Testis (tissue), 2 donors: ENCODE measurements at regions not wholly inside any gene's neighbourhood (a gene's known extent, or its start where the extent isn't known, plus 50 kb on each side); places are given as distances from the start of the nearest gene placed in this dataset.

Experiments used
- POLR2A ChIP-seq: fragments of 450-650 bp; IDR thresholded peaks from one replicate; pipeline ENCODE4 v1.6.1; 2017; ENCODE audit warnings: antibody characterized with exemption, mild to moderate bottlenecking, moderate library complexity
- TF ChIP-seq, protein P1 (sequence below), 3 experiments: fragments of 450-650 bp in 2 of 3; fragments of 200-600 bp in 1 of 3; sonication (generic) in 1 of 3; IDR thresholded peaks; one replicate each; pipeline ENCODE4 v1.5.1; 2016 to 2019; ENCODE audit warnings: antibody characterized with exemption in 3 of 3, mild to moderate bottlenecking in 2 of 3, moderate library complexity in 1 of 3

DNA sequence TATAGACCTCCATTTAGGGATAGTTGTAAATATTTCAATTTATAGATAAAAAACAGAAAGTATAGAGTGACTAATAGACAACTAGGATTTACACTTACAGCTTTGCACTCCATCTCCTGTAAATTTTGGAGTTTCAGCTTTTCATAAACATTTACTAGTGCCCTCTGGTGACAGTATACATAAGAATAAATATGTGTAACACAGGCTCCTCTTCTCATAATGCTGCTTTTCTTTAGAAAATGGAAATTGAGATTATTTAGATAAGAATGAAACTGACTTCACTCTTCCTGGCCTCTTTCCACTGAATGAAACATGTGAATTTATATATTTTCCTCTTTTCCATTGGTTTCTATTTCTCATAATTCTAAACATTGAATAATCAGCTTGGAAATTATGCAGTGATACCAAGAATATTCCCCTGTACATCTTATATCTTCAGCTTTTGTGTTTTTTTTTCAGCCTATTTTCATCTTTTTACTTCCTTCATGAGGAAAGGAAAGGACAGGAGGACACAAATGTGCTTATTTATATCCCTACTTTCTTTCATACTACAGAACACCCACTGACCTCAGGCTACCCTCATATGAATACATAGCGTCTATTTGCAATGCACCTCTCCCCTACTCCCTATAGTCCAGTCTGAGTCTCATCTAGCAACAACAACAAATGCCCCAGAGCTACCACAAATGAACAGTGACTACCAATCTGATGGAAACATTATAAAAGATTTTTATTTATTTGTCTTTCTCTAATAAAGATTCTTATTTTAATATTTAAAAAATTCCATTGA, 103.1 kb upstream of the CCDC39 start:
- TF ChIP-seq, protein P1, sequence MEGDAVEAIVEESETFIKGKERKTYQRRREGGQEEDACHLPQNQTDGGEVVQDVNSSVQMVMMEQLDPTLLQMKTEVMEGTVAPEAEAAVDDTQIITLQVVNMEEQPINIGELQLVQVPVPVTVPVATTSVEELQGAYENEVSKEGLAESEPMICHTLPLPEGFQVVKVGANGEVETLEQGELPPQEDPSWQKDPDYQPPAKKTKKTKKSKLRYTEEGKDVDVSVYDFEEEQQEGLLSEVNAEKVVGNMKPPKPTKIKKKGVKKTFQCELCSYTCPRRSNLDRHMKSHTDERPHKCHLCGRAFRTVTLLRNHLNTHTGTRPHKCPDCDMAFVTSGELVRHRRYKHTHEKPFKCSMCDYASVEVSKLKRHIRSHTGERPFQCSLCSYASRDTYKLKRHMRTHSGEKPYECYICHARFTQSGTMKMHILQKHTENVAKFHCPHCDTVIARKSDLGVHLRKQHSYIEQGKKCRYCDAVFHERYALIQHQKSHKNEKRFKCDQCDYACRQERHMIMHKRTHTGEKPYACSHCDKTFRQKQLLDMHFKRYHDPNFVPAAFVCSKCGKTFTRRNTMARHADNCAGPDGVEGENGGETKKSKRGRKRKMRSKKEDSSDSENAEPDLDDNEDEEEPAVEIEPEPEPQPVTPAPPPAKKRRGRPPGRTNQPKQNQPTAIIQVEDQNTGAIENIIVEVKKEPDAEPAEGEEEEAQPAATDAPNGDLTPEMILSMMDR (IDR thresholded peaks at IDR 0.05), result no peak
- TF ChIP-seq POLR2A, result no peak
